Activated naive CD8-positive, alpha-beta T cell treated with anti-CD3 and anti-CD28 coated beads, Interleukin-2, amount 50 U/mL, for 24 hours (primary cell): ENCODE measurements at regions not wholly inside any gene's neighbourhood (a gene's known extent, or its start where the extent isn't known, plus 50 kb on each side); places are given as distances from the start of the nearest gene placed in this dataset.

ENCODE experiments used
- ATAC-seq: fragments of 150-1000 bp; cut with Tn5 transposase; one replicate; pipeline ENCODE4 v1.10.0; 2021
- DNase-seq: peaks from one replicate; pipeline ENCODE4 v3.0.0; 2021
- H3K27ac Mint-ChIP-seq: one replicate; pipeline ENCODE4 v1.8.0; 2021; ENCODE audit warnings: mild to moderate bottlenecking, mixed read lengths
- H3K27me3 Mint-ChIP-seq: one replicate; pipeline ENCODE4 v1.8.0; 2021; ENCODE audit warnings: mixed read lengths
- H3K36me3 Mint-ChIP-seq: one replicate; pipeline ENCODE4 v1.8.0; 2021; ENCODE audit warnings: low read depth, mixed read lengths
- H3K4me1 Mint-ChIP-seq: one replicate; pipeline ENCODE4 v1.8.0; 2021; ENCODE audit warnings: mixed read lengths
- H3K4me3 Mint-ChIP-seq: one replicate; pipeline ENCODE4 v1.8.0; 2021; ENCODE audit warnings: mild to moderate bottlenecking, moderate library complexity, mixed read lengths
- H3K9me3 Mint-ChIP-seq: one replicate; pipeline ENCODE4 v1.8.0; 2021; ENCODE audit warnings: mixed read lengths

- no peak for ATAC-seq
- H3K27me3 Mint-ChIP-seq: no peaks in the 10 kb centered on the region
These were observed 874.0 kb upstream of the AGA start for GRCh38 chr4:178316211-178316610.

GRCh38 chr4:178320003-178320402, 877.8 kb upstream of the AGA start:
- no peak overlapping the region for H3K27ac Mint-ChIP-seq
- H3K36me3 Mint-ChIP-seq: no peaks in the 10 kb centered on the region
- H3K4me3 Mint-ChIP-seq: no peak overlapping the region
- peaks cover 28% of the 10 kb centered on the region for H3K9me3 Mint-ChIP-seq
- H3K27me3 Mint-ChIP-seq: no peaks in the 10 kb centered on the region
- no peaks in the 10 kb centered on the region for H3K4me1 Mint-ChIP-seq
- no peak for ATAC-seq
- no peak for DNase-seq

More at GRCh38 chr4:178316211-178316610, 874.0 kb upstream of the AGA start:
- no peak overlapping the region for H3K4me3 Mint-ChIP-seq
- no peaks in the 10 kb centered on the region for H3K36me3 Mint-ChIP-seq
- H3K9me3 Mint-ChIP-seq: peaks cover 19% of the 10 kb centered on the region
- no peak for DNase-seq
- no peaks in the 10 kb centered on the region for H3K4me1 Mint-ChIP-seq
- H3K27ac Mint-ChIP-seq: no peak overlapping the region

GRCh38 chr4:178322524-178323183, 880.4 kb upstream of the AGA start:
- no peak for ATAC-seq
- Mint-ChIP-seq H3K9me3 (peaks cover 24% of the 10 kb centered on the region), H3K4me3 (no peak overlapping the region), H3K27me3 (no peaks in the 10 kb centered on the region), H3K27ac (no peak overlapping the region), H3K4me1 (no peaks in the 10 kb centered on the region), H3K36me3 (no peaks in the 10 kb centered on the region)
- DNase-seq: no peak

- Mint-ChIP-seq H3K27me3 (no peaks in the 10 kb centered on the region), H3K9me3 (peaks cover 10% of the 10 kb centered on the region), H3K4me1 (no peaks in the 10 kb centered on the region), H3K36me3 (no peaks in the 10 kb centered on the region), H3K27ac (no peak overlapping the region), H3K4me3 (no peak overlapping the region)
- DNase-seq (no peak), ATAC-seq (no peak)
These were observed 887.1 kb upstream of the AGA start for GRCh38 chr4:178329226-178329872.

GRCh38 chr4:178333355-178333754, 891.1 kb upstream of the AGA start:
- Mint-ChIP-seq H3K27ac (no peak overlapping the region), H3K36me3 (no peaks in the 10 kb centered on the region), H3K4me3 (no peak overlapping the region), H3K9me3 (peaks cover 16% of the 10 kb centered on the region), H3K4me1 (no peaks in the 10 kb centered on the region), H3K27me3 (no peaks in the 10 kb centered on the region)
- no peak for DNase-seq
- no peak for ATAC-seq

- Mint-ChIP-seq H3K4me1 (no peaks in the 10 kb centered on the region), H3K27me3 (no peaks in the 10 kb centered on the region), H3K36me3 (no peaks in the 10 kb centered on the region), H3K4me3 (no peak overlapping the region), H3K9me3 (peaks cover 22% of the 10 kb centered on the region), H3K27ac (no peak overlapping the region)
- ATAC-seq (no peak), DNase-seq (no peak)
These were observed 897.5 kb upstream of the AGA start for GRCh38 chr4:178339769-178340168.

- Mint-ChIP-seq H3K36me3 (no peaks in the 10 kb centered on the region), H3K4me3 (no peak overlapping the region), H3K9me3 (peaks cover 25% of the 10 kb centered on the region), H3K27ac (no peak overlapping the region), H3K4me1 (no peaks in the 10 kb centered on the region), H3K27me3 (no peaks in the 10 kb centered on the region)
- DNase-seq: no peak
- ATAC-seq: no peak
These were observed 898.2 kb upstream of the AGA start for GRCh38 chr4:178340468-178340867.

GRCh38 chr4:178344096-178344495, 901.9 kb upstream of the AGA start:
- ATAC-seq (no peak), DNase-seq (no peak)
- Mint-ChIP-seq H3K4me1 (no peaks in the 10 kb centered on the region), H3K9me3 (peaks cover 13% of the 10 kb centered on the region), H3K27ac (no peak overlapping the region), H3K36me3 (no peaks in the 10 kb centered on the region), H3K27me3 (no peaks in the 10 kb centered on the region), H3K4me3 (no peak overlapping the region)

GRCh38 chr4:178347111-178347510, 904.9 kb upstream of the AGA start:
- no peak for ATAC-seq
- H3K27me3 Mint-ChIP-seq: no peaks in the 10 kb centered on the region
- H3K4me3 Mint-ChIP-seq: no peak overlapping the region
- H3K4me1 Mint-ChIP-seq: no peaks in the 10 kb centered on the region
- no peak overlapping the region for H3K27ac Mint-ChIP-seq
- DNase-seq: no peak
- no peaks in the 10 kb centered on the region for H3K36me3 Mint-ChIP-seq
- peaks cover 11% of the 10 kb centered on the region for H3K9me3 Mint-ChIP-seq

GRCh38 chr4:178349601-178350000, 907.4 kb upstream of the AGA start:
- peaks cover 11% of the 10 kb centered on the region for H3K9me3 Mint-ChIP-seq
- no peaks in the 10 kb centered on the region for H3K4me1 Mint-ChIP-seq
- DNase-seq: no peak
- ATAC-seq: no peak
- H3K36me3 Mint-ChIP-seq: no peaks in the 10 kb centered on the region
- H3K27me3 Mint-ChIP-seq: no peaks in the 10 kb centered on the region
- H3K27ac Mint-ChIP-seq: no peak overlapping the region
- H3K4me3 Mint-ChIP-seq: no peak overlapping the region

GRCh38 chr4:178351185-178351584, 908.9 kb upstream of the AGA start:
- H3K27me3 Mint-ChIP-seq: no peaks in the 10 kb centered on the region
- H3K4me1 Mint-ChIP-seq: no peaks in the 10 kb centered on the region
- H3K4me3 Mint-ChIP-seq: no peak overlapping the region
- H3K9me3 Mint-ChIP-seq: peaks cover 9% of the 10 kb centered on the region
- DNase-seq (no peak), ATAC-seq (no peak)
- no peak overlapping the region for H3K27ac Mint-ChIP-seq
- no peaks in the 10 kb centered on the region for H3K36me3 Mint-ChIP-seq

- DNase-seq: no peak
- H3K9me3 Mint-ChIP-seq: peaks cover 5% of the 10 kb centered on the region
- ATAC-seq: no peak
- H3K27me3 Mint-ChIP-seq: no peaks in the 10 kb centered on the region
- no peaks in the 10 kb centered on the region for H3K36me3 Mint-ChIP-seq
- H3K27ac Mint-ChIP-seq: no peak overlapping the region
- H3K4me3 Mint-ChIP-seq: no peak overlapping the region
- no peaks in the 10 kb centered on the region for H3K4me1 Mint-ChIP-seq
These were observed 914.5 kb upstream of the AGA start for GRCh38 chr4:178356725-178357124.

- Mint-ChIP-seq H3K4me1 (no peaks in the 10 kb centered on the region), H3K27ac (no peak overlapping the region), H3K36me3 (no peaks in the 10 kb centered on the region), H3K9me3 (peaks cover 9% of the 10 kb centered on the region), H3K27me3 (no peaks in the 10 kb centered on the region), H3K4me3 (no peak overlapping the region)
- ATAC-seq (no peak), DNase-seq (no peak)
These were observed 943.2 kb upstream of the AGA start for GRCh38 chr4:178385481-178385880.

GRCh38 chr4:178387756-178388155, 945.5 kb upstream of the AGA start:
- ATAC-seq (no peak), DNase-seq (no peak)
- Mint-ChIP-seq H3K9me3 (peaks cover 9% of the 10 kb centered on the region), H3K36me3 (no peaks in the 10 kb centered on the region), H3K4me1 (no peaks in the 10 kb centered on the region), H3K27ac (no peak overlapping the region), H3K4me3 (no peak overlapping the region), H3K27me3 (no peaks in the 10 kb centered on the region)

- Mint-ChIP-seq H3K27ac (no peak overlapping the region), H3K4me1 (no peaks in the 10 kb centered on the region), H3K36me3 (no peaks in the 10 kb centered on the region), H3K9me3 (no peaks in the 10 kb centered on the region), H3K27me3 (no peaks in the 10 kb centered on the region), H3K4me3 (no peak overlapping the region)
- ATAC-seq: no peak
- DNase-seq: no peak
These were observed 953.6 kb upstream of the AGA start for GRCh38 chr4:178395798-178396197.
